ENCODE measurements at regions not wholly inside any gene's neighbourhood (a gene's known extent, or its start where the extent isn't known, plus 50 kb on each side); places are given as distances from the start of the nearest gene placed in this dataset.

- no peak for TF ChIP-seq RAD21 (conservative IDR thresholded peaks at IDR 0.05)
- no peak for TF ChIP-seq REST (IDR thresholded peaks at IDR 0.05; ENCODE audit: borderline replicate concordance)
- TF ChIP-seq, protein P1, sequence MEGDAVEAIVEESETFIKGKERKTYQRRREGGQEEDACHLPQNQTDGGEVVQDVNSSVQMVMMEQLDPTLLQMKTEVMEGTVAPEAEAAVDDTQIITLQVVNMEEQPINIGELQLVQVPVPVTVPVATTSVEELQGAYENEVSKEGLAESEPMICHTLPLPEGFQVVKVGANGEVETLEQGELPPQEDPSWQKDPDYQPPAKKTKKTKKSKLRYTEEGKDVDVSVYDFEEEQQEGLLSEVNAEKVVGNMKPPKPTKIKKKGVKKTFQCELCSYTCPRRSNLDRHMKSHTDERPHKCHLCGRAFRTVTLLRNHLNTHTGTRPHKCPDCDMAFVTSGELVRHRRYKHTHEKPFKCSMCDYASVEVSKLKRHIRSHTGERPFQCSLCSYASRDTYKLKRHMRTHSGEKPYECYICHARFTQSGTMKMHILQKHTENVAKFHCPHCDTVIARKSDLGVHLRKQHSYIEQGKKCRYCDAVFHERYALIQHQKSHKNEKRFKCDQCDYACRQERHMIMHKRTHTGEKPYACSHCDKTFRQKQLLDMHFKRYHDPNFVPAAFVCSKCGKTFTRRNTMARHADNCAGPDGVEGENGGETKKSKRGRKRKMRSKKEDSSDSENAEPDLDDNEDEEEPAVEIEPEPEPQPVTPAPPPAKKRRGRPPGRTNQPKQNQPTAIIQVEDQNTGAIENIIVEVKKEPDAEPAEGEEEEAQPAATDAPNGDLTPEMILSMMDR (IDR thresholded peaks at IDR 0.05; ENCODE audit: poor library complexity, severe bottlenecking), result no peak
- no peak for TF ChIP-seq POLR2AphosphoS5 (IDR thresholded peaks at IDR 0.05)
- TF ChIP-seq EP300 (conservative IDR thresholded peaks at IDR 0.05; ENCODE audit: poor library complexity, severe bottlenecking), result no peak
- TF ChIP-seq TAF1 (IDR thresholded peaks at IDR 0.05; ENCODE audit: low read depth), result no peak
- TF ChIP-seq EZH2 (IDR thresholded peaks at IDR 0.05; ENCODE audit: borderline replicate concordance, insufficient read depth, low read length, poor library complexity, severe bottlenecking), result no peak
- TF ChIP-seq SMC3 (conservative IDR thresholded peaks at IDR 0.05; ENCODE audit: poor library complexity), result no peak
- no peak for TF ChIP-seq MXI1 (conservative IDR thresholded peaks at IDR 0.05; ENCODE audit: poor library complexity, severe bottlenecking)
Observed at GRCh38 chr2:157191186-157191585, 66.3 kb upstream of the GALNT5 start.
